ENCODE measurements at regions not wholly inside any gene's neighbourhood (a gene's known extent, or its start where the extent isn't known, plus 50 kb on each side); places are given as distances from the start of the nearest gene placed in this dataset.
A peak's percentile ranks its signal among the peaks of the same experiment; 100 is the strongest.
"Not testable (repeated sequence)": the region's sequence is repeated elsewhere in the genome, so short reads cannot be mapped to it uniquely, and the experiment has no call there.

DNA sequence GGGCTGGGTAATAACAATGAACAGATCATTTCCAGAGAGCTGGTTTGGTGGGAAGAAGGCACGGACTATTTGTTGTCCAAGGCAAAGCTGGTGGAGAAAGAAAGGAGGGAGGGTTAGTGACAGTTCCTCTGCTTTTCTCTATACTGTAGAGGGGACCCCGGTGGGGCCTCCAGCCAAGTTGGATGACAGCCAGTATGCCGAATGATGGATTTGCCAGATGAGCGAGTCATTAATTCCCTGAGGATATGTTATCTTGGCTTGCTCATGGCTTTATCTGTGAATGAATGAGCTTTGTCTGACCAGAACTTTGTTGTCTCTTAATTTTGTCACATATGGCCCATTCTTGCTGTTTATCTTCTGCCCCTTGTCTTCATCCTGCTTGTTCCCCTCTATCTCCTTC is 158.6 kb upstream of the GLRA1 start:
- no peak for DNase-seq (ENCODE audit: low read depth, low spot score)
- no peak overlapping the region for H3K4me3 ChIP-seq (ENCODE audit: low read length)

DNA sequence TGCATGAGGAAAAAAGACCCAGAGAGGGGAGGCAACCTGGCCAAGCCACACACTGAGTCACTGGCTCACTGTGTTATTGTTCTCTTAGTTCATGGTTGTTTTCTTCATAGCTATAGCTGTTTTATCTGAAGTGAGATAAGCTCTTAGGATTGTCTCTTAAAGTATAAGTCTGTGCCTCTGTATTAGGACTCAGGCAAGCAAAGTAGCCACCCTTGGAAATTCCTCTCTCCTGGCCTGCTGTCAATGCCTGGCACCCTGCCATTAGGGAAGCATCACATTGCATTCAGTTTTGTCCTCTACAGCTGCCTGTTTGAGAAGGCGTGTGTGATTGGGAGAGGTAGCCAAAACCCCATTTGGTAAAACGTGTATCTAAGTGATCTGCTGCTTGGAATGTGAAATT is 147.4 kb upstream of the GLRA1 start:
- H3K4me3 ChIP-seq (ENCODE audit: low read length) = no peak overlapping the region
- no peak for DNase-seq (ENCODE audit: low read depth, low spot score)

DNA sequence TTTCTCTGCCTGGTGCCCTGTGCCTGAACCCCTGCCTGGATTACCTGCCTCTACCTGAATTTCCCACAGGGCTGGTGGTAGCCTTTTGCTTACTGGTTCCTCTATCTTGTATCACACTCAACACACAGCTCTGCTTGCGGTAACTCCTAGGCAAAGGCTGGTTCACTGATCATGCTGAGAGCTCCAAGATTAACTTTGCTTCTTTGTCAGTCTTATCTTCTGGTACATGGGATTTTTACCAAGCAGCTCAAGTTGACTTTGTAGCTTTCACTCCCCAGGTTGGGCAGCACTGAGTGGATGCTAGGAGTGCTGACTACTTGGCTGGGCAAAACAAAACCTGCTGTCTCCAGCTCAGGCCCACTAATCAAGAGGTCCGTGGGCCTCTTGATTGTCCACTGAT is 145.9 kb upstream of the GLRA1 start:
- no peak overlapping the region for H3K4me3 ChIP-seq (ENCODE audit: low read length)
- DNase-seq (ENCODE audit: low read depth, low spot score) = no peak

DNA sequence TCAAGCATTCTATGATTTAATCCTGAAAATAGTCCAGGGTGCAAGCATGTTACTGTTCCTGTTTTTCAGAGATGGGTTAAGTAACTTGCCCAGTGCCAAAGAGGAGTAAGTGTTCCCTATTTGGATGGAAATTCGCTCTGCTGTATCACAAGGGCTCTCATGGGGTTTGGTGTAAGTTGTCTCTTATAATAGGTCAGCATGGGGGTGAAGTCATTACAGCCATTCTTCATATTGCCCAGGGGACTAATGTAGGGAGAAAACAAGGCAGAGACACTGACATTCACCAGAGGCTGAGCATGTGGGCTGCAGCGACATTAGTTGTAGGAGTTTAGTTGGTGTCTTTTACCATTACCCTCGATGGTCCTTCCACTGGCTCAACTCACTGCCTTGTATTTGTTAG is 142.1 kb upstream of the GLRA1 start:
- DNase-seq (ENCODE audit: low read depth, low spot score) = no peak
- H3K4me3 ChIP-seq (ENCODE audit: low read length) = no peak overlapping the region

DNA sequence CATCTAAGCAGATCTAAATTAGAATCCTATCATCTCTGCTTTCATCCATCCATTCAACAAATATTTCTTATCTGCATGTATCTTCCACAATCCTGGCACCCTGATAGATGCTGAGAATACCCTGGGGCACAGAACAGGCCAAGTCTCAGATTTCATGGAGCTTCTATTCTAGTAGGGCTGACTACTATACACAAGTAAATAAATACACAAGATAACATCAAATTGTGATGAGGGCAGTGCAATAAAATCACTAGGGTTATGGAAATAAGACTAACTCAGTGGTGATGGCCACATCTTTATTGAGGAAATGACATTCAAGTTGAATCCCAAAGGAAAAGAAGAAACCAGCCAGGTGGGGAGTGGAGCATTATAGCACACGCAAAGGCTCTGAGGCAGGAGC is 138.4 kb upstream of the GLRA1 start:
- DNase-seq (ENCODE audit: low read depth, low spot score) = no peak
- H3K4me3 ChIP-seq (ENCODE audit: low read length) = no peak overlapping the region

DNA sequence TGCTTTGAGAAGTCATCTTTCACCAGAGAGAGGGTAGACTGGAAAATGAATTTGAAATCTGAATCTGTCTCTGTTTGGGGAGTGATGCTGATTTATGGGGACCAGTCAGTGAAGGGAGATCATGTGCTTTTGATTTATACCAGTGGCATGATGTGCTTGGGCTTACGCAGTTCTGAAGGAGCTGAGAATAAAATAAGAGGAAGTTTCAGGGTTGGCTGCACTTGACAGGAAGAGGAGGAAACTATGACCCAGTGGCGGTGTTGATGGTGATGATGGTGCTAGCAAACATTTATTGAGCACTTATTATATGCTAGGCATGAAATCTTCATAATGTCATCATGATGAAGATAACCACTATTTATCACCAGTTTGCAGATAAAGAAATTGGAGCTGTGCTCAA is 136.4 kb upstream of the GLRA1 start:
- no peak for DNase-seq (ENCODE audit: low read depth, low spot score)
- H3K4me3 ChIP-seq (ENCODE audit: low read length) = no peak overlapping the region

DNA sequence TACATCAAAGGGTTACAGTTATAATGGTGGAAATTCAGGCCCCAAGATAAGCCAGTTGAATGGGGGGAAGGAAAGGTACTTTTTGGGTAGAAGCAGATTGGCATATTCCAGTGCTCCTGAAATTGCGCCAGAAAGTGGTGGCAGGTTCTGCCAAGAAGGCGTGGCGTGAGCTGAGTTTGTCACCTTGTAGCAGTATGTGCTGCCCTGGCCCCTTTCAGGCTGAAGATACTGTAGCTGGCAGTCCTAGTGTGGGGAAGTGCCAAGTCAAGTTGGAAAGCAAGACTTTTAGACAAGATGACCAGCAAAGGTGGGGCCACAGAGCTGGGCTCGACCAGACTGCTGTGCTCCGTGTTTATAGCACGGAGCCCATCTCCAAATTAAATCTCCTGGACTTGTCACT is 133.6 kb upstream of the GLRA1 start:
- H3K4me3 ChIP-seq (ENCODE audit: low read length) = no peak overlapping the region
- no peak for DNase-seq (ENCODE audit: low read depth, low spot score)

DNA sequence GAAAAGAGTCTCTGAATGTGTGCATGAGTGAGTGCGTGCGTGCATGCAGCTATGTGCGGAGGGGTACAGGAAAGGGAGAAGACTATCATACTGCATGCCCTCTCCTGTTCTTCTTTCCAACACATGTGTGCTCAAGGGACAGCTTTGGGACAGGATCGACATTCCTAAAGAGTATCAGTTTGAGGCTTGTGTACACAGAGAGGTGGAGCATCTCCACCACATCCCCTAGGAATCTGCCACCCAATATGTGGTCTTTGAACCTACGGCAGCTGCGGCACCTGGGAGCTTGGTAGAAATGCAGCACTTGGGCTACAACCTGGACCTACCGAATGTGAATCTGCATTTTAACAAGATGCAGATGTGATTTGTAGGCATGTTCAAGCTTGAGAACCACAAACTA is 132.3 kb upstream of the GLRA1 start:
- no peak overlapping the region for H3K4me3 ChIP-seq (ENCODE audit: low read length)
- DNase-seq (ENCODE audit: low read depth, low spot score) = no peak

DNA sequence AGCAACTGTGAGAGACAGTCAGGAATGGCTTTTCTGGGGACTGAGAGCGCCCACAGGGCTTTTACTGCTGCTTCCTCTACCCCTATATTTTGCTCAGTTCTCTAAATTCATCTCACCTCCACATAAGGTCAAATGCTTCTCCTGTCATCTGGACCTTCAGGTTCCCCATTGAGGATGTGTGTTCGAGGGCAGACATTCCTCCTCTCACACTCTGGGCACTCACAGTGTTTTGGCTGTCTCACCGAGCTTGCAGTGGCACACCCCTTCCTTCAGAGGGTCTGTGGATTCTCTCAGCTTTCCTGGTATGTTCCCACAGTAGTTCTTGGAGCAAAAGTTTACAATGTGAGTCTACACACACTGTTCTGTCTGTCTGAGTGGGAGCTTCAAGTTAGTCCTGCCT is 127.8 kb upstream of the GLRA1 start:
- H3K4me3 ChIP-seq (ENCODE audit: low read length) = no peak overlapping the region
- DNase-seq (ENCODE audit: low read depth, low spot score) = no peak

DNA sequence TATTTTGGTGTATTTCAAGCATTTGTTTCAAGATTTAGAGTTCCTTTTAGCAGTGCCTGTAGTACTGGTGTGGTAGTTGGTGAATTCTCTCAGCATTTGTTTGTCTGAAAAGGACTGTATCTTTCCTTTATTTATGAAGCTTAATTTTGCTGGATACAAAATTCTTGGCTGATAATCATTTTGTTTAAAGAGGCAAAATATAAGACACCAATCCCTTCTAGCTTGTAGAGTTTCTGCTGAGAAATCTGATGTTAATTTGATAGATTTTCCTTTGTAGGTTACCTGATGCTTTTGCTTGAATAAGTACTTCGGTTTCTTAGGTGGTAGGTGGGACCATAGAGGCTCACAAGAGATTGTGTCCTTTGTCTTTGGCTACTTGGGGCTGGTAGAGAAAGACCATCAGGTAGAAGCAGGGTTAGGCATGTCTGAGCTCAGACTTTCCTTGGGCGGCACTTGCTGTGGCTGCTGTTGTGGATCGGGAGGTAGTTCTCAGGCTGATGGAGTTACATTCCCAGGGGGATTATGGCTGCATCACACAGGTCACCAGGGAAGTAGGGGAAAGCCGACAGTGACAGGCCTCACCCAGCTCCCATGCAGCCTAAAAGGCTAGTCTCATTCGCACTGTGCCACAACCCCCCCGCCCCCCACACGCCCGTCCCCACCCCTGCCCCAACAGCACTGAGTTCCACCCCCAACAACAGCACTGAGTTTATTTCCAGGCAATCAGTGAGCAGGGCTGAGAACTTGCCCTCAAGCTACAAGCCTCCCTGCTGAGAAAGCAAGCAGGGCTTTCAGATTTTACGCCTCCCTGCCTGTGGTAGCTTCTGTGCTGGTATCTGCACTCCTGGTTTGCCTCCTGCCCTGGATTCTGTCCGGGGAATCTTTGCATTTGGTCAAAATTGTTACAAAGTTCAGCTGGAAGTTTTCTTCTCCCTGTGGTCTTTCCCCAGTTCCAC is 127.1 kb upstream of the GLRA1 start:
- no peak overlapping the region for H3K4me3 ChIP-seq (ENCODE audit: low read length)
- no peak for DNase-seq (ENCODE audit: low read depth, low spot score)

DNA sequence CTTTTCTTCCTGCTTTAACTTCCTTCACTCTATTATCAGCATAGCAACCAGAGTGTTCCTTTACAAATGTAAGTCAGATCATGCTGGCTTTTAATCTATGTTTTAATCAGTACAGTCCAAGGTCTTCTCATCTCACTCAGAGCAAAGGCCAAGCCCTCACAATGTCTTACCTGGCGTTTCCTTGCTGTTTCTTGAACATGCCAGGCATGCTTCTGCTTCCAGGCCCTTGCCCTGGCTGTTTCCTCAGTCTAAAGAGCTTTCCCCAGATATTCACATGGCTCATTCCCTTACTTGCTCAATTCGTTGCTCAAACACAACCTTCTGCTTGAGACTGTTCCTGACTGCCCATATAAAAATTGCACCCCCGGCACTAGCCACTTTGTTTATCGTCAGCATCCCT is 121.7 kb upstream of the GLRA1 start:
- DNase-seq (ENCODE audit: low read depth, low spot score) = no peak

DNA sequence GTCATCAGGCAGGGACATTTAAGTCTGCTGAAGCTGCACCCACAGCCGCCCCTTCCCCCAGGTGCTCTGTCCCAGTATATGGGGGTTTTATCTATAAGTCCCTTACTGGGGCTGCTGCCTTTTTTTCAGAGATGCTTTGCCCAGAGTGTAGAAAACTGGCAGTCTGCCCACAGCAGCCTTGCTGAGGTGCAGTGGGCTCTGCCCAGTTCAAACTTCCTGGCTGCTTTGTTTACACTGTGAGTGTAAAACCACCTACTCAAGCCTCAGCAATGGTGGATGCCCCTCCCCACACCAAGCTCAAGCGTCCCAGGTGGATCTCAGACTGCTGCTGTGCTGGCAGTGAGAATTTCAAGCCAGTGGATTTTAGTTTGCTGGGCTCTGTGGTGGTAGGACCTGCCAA is 114.2 kb upstream of the GLRA1 start:
- DNase-seq (ENCODE audit: low read depth, low spot score) = not testable (repeated sequence)

More for the DNA sequence above, 121.7 kb upstream of the GLRA1 start:
- H3K4me3 ChIP-seq (ENCODE audit: low read length) = no peak overlapping the region

DNA sequence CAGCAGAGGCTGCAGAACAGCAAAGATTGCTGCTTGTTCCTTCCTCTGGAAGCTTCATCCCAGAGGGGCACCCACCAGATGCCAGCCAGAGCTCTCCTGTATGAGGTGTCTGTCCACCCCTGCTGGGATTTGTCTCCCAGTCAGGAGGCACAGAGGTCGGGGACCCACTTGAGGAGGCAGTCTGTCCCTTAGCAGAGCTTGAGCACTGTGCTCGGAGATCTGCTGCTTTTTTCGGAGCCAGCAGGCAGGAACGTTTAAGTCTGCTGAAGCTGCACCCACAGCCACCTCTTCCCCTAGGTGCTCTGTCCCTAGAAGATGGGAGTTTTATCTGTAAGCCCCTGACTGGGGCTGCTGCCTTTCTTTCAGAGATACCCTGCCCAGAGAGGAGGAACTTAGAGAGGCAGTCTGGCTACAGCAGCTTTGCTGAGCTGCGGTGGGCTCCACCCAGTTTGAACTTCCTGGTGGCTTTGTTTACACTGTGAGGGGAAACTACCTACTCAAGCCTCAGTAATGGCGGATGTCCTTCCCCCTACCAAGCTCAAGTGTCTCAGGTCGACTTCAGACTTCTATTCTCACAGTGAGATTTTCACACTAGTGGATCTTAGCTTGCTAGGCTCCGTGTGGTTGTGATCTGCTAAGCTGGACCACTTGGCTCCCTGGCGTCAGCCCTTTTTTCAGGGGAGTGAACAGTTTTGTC is 101.8 kb upstream of the GLRA1 start:
- H3K4me3 ChIP-seq (ENCODE audit: low read length) = not testable (repeated sequence)
- DNase-seq (ENCODE audit: low read depth, low spot score) = peak; percentile 24

More for the DNA sequence above, 114.2 kb upstream of the GLRA1 start:
- not testable (repeated sequence) for H3K4me3 ChIP-seq (ENCODE audit: low read length)

DNA sequence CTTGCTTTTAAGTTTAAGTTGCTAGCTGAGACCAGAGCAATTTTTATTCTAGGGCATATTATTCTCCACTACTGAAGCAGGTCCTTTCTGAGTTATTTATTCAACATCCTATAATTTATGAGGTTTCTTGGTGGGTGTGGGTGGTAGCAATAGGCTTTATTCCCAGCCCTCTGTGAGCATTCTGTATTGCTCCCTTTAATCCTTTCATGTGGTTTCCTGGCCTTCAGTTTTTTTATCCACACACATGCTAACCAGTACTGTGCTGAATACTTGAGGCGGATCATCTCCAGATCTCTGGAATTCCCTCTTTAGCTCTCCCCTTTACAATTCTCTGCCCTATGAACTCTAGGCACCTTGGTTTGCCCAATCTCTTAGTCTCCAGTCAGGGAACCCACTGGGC is 91.8 kb upstream of the GLRA1 start:
- H3K4me3 ChIP-seq (ENCODE audit: low read length) = no peak overlapping the region
- no peak for DNase-seq (ENCODE audit: low read depth, low spot score)

DNA sequence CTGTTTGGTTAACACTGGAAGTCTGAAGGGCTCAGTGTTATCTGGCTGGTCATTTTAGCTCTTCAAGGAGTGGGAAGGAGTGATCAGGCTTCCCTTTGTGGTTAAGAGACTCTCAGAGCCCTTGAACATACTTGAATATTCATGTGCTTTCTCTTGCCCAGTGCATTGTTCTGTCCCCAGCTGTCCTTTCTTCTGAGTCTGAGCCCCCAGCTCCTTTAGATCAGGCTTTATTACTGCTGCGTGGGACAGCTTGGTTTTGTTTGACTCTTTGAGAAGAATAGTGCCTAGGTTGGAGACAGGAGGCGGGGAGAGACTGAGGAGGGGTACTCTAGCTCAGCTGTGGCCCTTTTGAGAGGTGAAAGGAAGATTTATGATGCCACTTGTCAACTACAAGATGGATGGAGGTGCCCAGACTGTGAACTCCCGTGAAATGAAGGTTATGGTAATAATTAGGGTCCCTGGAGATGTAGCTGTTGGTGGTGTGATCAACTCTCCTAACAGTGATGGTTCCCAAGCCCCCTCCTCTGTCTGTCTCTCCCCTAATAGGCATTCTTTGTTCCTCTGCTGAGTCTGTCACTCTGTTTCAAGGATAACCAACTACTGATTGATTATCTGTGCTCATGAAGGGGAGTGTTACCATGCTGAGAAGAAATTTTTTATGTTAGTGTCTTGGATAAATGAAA is 83.1 kb upstream of the GLRA1 start:
- no peak for DNase-seq (ENCODE audit: low read depth, low spot score)
- no peak overlapping the region for H3K4me3 ChIP-seq (ENCODE audit: low read length)

DNA sequence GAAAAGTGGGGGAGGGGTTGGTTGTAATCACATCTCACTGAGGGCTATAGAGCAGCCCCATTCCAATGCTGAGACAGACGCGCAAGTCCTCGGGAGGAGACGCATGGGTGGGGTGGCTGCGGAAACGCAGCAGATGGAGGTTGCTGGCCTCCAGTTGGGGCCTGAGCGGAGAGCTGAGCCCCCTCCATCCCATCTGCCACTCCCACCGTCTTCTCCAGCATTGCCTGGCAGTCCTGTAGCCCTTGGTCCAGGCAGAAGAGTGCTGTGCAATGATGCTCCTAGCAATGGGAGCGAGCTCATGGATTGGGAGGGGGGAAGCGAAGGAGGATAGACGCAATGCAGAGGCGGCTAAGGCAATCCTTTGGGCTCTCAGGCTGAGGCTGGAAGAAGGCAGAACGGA is 79.4 kb upstream of the GLRA1 start:
- DNase-seq (ENCODE audit: low read depth, low spot score) = no peak

More for the DNA sequence above, 79.4 kb upstream of the GLRA1 start:
- no peak overlapping the region for H3K4me3 ChIP-seq (ENCODE audit: low read length)
